Neural cell (in vitro differentiated cells): ENCODE measurements at regions not wholly inside any gene's neighbourhood (a gene's known extent, or its start where the extent isn't known, plus 50 kb on each side); places are given as distances from the start of the nearest gene placed in this dataset.

Experiments
- H2AFZ ChIP-seq: fragments of 200-600, 300-800 bp; sonication (generic), shearing (Covaris generic); 2 replicates; pipeline ENCODE4 v1.6.0; 2014; ENCODE audit warnings: low read depth, mild to moderate bottlenecking, antibody characterized with exemption, low read length, moderate library complexity
- H3F3A ChIP-seq: fragments of 200-600 bp; shearing (Covaris generic); 2 replicates; pipeline ENCODE4 v1.6.1; 2016; ENCODE audit warnings: mild to moderate bottlenecking, moderate library complexity, mixed read lengths, antibody characterized with exemption, low read length; ENCODE audit not compliant: insufficient read depth, poor library complexity, severe bottlenecking
- H3K27ac ChIP-seq: fragments of 200-600, 300-800 bp; sonication (generic), shearing (Covaris generic); 2 replicates; pipeline ENCODE4 v1.5.1; 2014; ENCODE audit warnings: mild to moderate bottlenecking, low read length, moderate library complexity
- H3K27me3 ChIP-seq: fragments of 300-800, 200-600 bp; sonication (generic), shearing (Covaris generic); 2 replicates; pipeline ENCODE4 v1.6.0; 2014; ENCODE audit warnings: mild to moderate bottlenecking, low read depth, low read length, moderate library complexity; ENCODE audit not compliant: insufficient read depth
- H3K36me3 ChIP-seq: fragments of 300-800, 200-600 bp; sonication (generic), shearing (Covaris generic); 2 replicates; pipeline ENCODE4 v1.5.1; 2014; ENCODE audit warnings: mild to moderate bottlenecking, antibody characterized with exemption, low read length, moderate library complexity; ENCODE audit not compliant: insufficient read depth
- H3K4me2 ChIP-seq: fragments of 300-800, 200-600 bp; sonication (generic), shearing (Covaris generic); 2 replicates; pipeline ENCODE4 v1.6.0; 2014; ENCODE audit warnings: mild to moderate bottlenecking, low read length
- H3K4me3 ChIP-seq: fragments of 300-800, 200-600 bp; sonication (generic), shearing (Covaris generic); 2 replicates; pipeline ENCODE4 v1.5.1; 2014; ENCODE audit warnings: mild to moderate bottlenecking, low read length, moderate library complexity
- H3K79me2 ChIP-seq: fragments of 200-600 bp; shearing (Covaris generic); replicated peaks from 2 replicates; pipeline ENCODE4 v1.6.0; 2014; ENCODE audit warnings: mild to moderate bottlenecking, low read length, moderate library complexity; ENCODE audit not compliant: insufficient read depth
- H3K9ac ChIP-seq: fragments of 300-800, 200-600 bp; sonication (generic), shearing (Covaris generic); 2 replicates; pipeline ENCODE4 v1.6.1; 2016; ENCODE audit warnings: mild to moderate bottlenecking, low read length, mixed read lengths
- H3K9me2 ChIP-seq: fragments of 200-600 bp; shearing (Covaris generic); 2 replicates; pipeline ENCODE4 v1.6.1; 2016; ENCODE audit warnings: mild to moderate bottlenecking, low read length, mixed read lengths; ENCODE audit not compliant: insufficient read depth
- H3K9me3 ChIP-seq: fragments of 200-600, 300-800 bp; sonication (generic), shearing (Covaris generic); 2 replicates; pipeline ENCODE4 v1.6.1; 2016; ENCODE audit warnings: mild to moderate bottlenecking, mixed run types, low read length, moderate library complexity, mixed read lengths
- H4K20me1 ChIP-seq: fragments of 200-600 bp; shearing (Covaris generic); 2 replicates; pipeline ENCODE4 v1.6.1; 2016; ENCODE audit warnings: mild to moderate bottlenecking, mixed run types; ENCODE audit not compliant: insufficient read depth
- EP300 ChIP-seq: fragments of 450-650 bp; conservative IDR thresholded peaks from 2 replicates; pipeline ENCODE4 v1.6.1; 2014; ENCODE audit warnings: antibody characterized with exemption, mild to moderate bottlenecking, moderate library complexity; ENCODE audit not compliant: poor library complexity, severe bottlenecking
- EZH2 ChIP-seq: fragments of 200-600, 300-800 bp; shearing (Covaris generic), sonication (generic); IDR thresholded peaks from 2 replicates; pipeline ENCODE4 v1.6.1; 2014; ENCODE audit warnings: antibody characterized with exemption, low read length, borderline replicate concordance, mild to moderate bottlenecking; ENCODE audit not compliant: insufficient read depth, poor library complexity, severe bottlenecking
- MXI1 ChIP-seq: fragments of 450-650 bp; conservative IDR thresholded peaks from 2 replicates; pipeline ENCODE4 v1.6.1; 2014; ENCODE audit warnings: antibody characterized with exemption, mild to moderate bottlenecking; ENCODE audit not compliant: poor library complexity, severe bottlenecking
- POLR2AphosphoS5 ChIP-seq: IDR thresholded peaks from 2 replicates; pipeline ENCODE4 v1.6.1; 2012
- RAD21 ChIP-seq: fragments of 450-650 bp; conservative IDR thresholded peaks from 2 replicates; pipeline ENCODE4 v1.6.1; 2014; ENCODE audit warnings: antibody characterized with exemption, mild to moderate bottlenecking, moderate library complexity
- SMC3 ChIP-seq: fragments of 450-650 bp; conservative IDR thresholded peaks from 2 replicates; pipeline ENCODE4 v1.6.1; 2014; ENCODE audit warnings: antibody characterized with exemption, mild to moderate bottlenecking, moderate library complexity; ENCODE audit not compliant: poor library complexity
- TAF1 ChIP-seq: IDR thresholded peaks from 2 replicates; pipeline ENCODE4 v1.6.1; 2012; ENCODE audit warnings: low read depth
- TF ChIP-seq, protein P1 (sequence below): IDR thresholded peaks from 2 replicates; pipeline ENCODE4 v1.6.1; 2012; ENCODE audit warnings: borderline replicate concordance
- TF ChIP-seq, protein P2 (sequence below): fragments of 450-650 bp; IDR thresholded peaks from 2 replicates; pipeline ENCODE4 v1.5.1; 2014; ENCODE audit warnings: antibody characterized with exemption, mild to moderate bottlenecking, moderate library complexity; ENCODE audit not compliant: poor library complexity, severe bottlenecking

DNA sequence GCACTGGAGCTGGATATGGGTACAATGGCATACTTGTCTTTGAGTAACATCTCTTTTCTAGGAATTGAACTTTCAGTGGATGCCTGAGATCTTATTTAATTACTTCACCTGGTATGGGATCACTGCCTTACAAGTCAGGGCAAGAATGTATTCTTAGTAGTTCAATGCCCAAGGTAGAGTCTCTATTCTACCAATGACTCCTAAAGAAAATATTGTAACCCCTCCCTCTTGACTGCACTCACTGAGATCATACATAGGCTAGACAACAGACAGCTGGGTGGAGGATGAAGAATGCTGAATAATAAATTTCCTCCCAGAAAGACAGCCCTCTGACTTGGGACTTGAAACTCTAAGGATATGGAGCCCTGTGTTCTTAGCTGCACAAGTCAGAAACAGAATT is 1216.3 kb upstream of the ACO1 start:
- no peak overlapping the region for H3K9ac ChIP-seq
- no peak overlapping the region for H2AFZ ChIP-seq

DNA sequence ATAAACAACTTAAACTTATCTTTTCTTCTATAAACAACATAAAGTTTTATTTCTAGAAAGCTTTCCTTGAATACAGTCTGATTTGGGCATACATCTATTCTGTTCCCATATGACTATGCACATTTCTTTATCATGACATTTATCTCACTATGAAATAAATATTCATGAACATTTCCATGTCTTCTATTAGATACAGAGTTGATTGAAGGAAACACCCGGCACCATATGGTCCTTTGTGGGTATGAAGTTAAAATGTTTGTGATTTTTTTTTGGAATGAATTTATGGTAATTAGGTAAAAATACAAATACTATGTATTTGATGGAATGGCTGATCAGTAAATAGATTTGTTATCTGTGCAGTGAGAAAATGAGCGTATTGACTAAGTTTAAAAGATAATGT is 1209.8 kb upstream of the ACO1 start:
- Histone ChIP-seq H2AFZ (no peak overlapping the region), H3F3A (no peaks in the 10 kb centered on the region), H3K4me2 (no peak overlapping the region), H3K36me3 (no peaks in the 10 kb centered on the region), H3K9ac (no peak overlapping the region), H3K27ac (no peak overlapping the region), H3K27me3 (no peaks in the 10 kb centered on the region), H3K9me3 (no peaks in the 10 kb centered on the region), H3K4me3 (no peak overlapping the region), H3K9me2 (no peaks in the 10 kb centered on the region), H4K20me1 (no peaks in the 10 kb centered on the region), H3K79me2 (no peaks in the 10 kb centered on the region)
- no peak for TF ChIP-seq TAF1
- no peak for TF ChIP-seq SMC3
- TF ChIP-seq EP300: no peak
- TF ChIP-seq, protein P1, sequence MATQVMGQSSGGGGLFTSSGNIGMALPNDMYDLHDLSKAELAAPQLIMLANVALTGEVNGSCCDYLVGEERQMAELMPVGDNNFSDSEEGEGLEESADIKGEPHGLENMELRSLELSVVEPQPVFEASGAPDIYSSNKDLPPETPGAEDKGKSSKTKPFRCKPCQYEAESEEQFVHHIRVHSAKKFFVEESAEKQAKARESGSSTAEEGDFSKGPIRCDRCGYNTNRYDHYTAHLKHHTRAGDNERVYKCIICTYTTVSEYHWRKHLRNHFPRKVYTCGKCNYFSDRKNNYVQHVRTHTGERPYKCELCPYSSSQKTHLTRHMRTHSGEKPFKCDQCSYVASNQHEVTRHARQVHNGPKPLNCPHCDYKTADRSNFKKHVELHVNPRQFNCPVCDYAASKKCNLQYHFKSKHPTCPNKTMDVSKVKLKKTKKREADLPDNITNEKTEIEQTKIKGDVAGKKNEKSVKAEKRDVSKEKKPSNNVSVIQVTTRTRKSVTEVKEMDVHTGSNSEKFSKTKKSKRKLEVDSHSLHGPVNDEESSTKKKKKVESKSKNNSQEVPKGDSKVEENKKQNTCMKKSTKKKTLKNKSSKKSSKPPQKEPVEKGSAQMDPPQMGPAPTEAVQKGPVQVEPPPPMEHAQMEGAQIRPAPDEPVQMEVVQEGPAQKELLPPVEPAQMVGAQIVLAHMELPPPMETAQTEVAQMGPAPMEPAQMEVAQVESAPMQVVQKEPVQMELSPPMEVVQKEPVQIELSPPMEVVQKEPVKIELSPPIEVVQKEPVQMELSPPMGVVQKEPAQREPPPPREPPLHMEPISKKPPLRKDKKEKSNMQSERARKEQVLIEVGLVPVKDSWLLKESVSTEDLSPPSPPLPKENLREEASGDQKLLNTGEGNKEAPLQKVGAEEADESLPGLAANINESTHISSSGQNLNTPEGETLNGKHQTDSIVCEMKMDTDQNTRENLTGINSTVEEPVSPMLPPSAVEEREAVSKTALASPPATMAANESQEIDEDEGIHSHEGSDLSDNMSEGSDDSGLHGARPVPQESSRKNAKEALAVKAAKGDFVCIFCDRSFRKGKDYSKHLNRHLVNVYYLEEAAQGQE: no peak
- no peak for TF ChIP-seq MXI1
- TF ChIP-seq, protein P2, sequence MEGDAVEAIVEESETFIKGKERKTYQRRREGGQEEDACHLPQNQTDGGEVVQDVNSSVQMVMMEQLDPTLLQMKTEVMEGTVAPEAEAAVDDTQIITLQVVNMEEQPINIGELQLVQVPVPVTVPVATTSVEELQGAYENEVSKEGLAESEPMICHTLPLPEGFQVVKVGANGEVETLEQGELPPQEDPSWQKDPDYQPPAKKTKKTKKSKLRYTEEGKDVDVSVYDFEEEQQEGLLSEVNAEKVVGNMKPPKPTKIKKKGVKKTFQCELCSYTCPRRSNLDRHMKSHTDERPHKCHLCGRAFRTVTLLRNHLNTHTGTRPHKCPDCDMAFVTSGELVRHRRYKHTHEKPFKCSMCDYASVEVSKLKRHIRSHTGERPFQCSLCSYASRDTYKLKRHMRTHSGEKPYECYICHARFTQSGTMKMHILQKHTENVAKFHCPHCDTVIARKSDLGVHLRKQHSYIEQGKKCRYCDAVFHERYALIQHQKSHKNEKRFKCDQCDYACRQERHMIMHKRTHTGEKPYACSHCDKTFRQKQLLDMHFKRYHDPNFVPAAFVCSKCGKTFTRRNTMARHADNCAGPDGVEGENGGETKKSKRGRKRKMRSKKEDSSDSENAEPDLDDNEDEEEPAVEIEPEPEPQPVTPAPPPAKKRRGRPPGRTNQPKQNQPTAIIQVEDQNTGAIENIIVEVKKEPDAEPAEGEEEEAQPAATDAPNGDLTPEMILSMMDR: no peak
- TF ChIP-seq POLR2AphosphoS5: no peak

More for the DNA sequence above, 1216.3 kb upstream of the ACO1 start:
- no peaks in the 10 kb centered on the region for H3K36me3 ChIP-seq
- H3K27ac ChIP-seq: no peak overlapping the region
- H3K4me2 ChIP-seq: no peak overlapping the region
- no peak overlapping the region for H3K4me3 ChIP-seq
- H3K27me3 ChIP-seq: no peaks in the 10 kb centered on the region
- TF ChIP-seq SMC3 (no peak), EZH2 (no peak), MXI1 (no peak), EP300 (no peak), TAF1 (no peak), RAD21 (no peak)
- TF ChIP-seq, protein P2: no peak
- TF ChIP-seq, protein P1: no peak
- no peaks in the 10 kb centered on the region for H3K79me2 ChIP-seq
- no peaks in the 10 kb centered on the region for H3K9me2 ChIP-seq
- H4K20me1 ChIP-seq: no peaks in the 10 kb centered on the region
- H3K9me3 ChIP-seq: no peaks in the 10 kb centered on the region
- H3F3A ChIP-seq: no peaks in the 10 kb centered on the region
